ENCODE measurements at regions not wholly inside any gene's neighbourhood (a gene's known extent, or its start where the extent isn't known, plus 50 kb on each side); places are given as distances from the start of the nearest gene placed in this dataset.

GRCh38 chr4:125538670-125539069 lies 223.9 kb downstream of the FAT4 start:
- no peak overlapping the region for H3K27ac ChIP-seq (ENCODE audit: low read depth in 2 of 2, low read length in 2 of 2)
- no peaks in the 10 kb centered on the region for H3K27me3 ChIP-seq (ENCODE audit: control insufficient read depth, insufficient read depth, low read length)
- intact Hi-C loops (cut with DNase I), result no loop called here
- peaks cover 0 to 4% (median 0%) of the 10 kb centered on the region in 3 donors for H3K9me3 ChIP-seq (ENCODE audit: control insufficient read depth in 2 of 3, insufficient read depth in 1 of 3, low read length in 3 of 3)
- H3K9ac ChIP-seq (ENCODE audit: low read length in 3 of 3), result no peak overlapping the region
- H3K36me3 ChIP-seq (ENCODE audit: control insufficient read depth in 2 of 3, insufficient read depth in 3 of 3, low read length in 3 of 3), result no peaks in the 10 kb centered on the region
- TF ChIP-seq CTCF (IDR thresholded peaks at IDR 0.05; ENCODE audit: borderline replicate concordance, extremely low read depth, insufficient read depth), result no peak
- FAIRE-seq (no peak), DNase-seq (no peak)
- H3K4me3 ChIP-seq (ENCODE audit: low read length in 3 of 3), result no peak overlapping the region
- no peaks in the 10 kb centered on the region for H3K4me1 ChIP-seq (ENCODE audit: control insufficient read depth in 2 of 3, insufficient read depth in 2 of 3, low read depth in 1 of 3, low read length in 3 of 3)

GRCh38 chr4:125539691-125540090 lies 224.9 kb downstream of the FAT4 start:
- H3K4me3 ChIP-seq (ENCODE audit: low read length in 3 of 3), result no peak overlapping the region
- no peak overlapping the region for H3K9ac ChIP-seq (ENCODE audit: low read length in 3 of 3)
- H3K36me3 ChIP-seq (ENCODE audit: control insufficient read depth in 2 of 3, insufficient read depth in 3 of 3, low read length in 3 of 3), result no peaks in the 10 kb centered on the region
- H3K4me1 ChIP-seq (ENCODE audit: control insufficient read depth in 2 of 3, insufficient read depth in 2 of 3, low read depth in 1 of 3, low read length in 3 of 3), result no peaks in the 10 kb centered on the region
- no peak for TF ChIP-seq CTCF (IDR thresholded peaks at IDR 0.05; ENCODE audit: borderline replicate concordance, extremely low read depth, insufficient read depth)
- DNase-seq, result no peak
- no peak overlapping the region for H3K27ac ChIP-seq (ENCODE audit: low read depth in 2 of 2, low read length in 2 of 2)
- H3K27me3 ChIP-seq (ENCODE audit: control insufficient read depth, insufficient read depth, low read length), result no peaks in the 10 kb centered on the region
- peaks cover 0 to 4% (median 0%) of the 10 kb centered on the region in 3 donors for H3K9me3 ChIP-seq (ENCODE audit: control insufficient read depth in 2 of 3, insufficient read depth in 1 of 3, low read length in 3 of 3)
- no peak for FAIRE-seq
- intact Hi-C loops (cut with DNase I), result no loop called here

DNA sequence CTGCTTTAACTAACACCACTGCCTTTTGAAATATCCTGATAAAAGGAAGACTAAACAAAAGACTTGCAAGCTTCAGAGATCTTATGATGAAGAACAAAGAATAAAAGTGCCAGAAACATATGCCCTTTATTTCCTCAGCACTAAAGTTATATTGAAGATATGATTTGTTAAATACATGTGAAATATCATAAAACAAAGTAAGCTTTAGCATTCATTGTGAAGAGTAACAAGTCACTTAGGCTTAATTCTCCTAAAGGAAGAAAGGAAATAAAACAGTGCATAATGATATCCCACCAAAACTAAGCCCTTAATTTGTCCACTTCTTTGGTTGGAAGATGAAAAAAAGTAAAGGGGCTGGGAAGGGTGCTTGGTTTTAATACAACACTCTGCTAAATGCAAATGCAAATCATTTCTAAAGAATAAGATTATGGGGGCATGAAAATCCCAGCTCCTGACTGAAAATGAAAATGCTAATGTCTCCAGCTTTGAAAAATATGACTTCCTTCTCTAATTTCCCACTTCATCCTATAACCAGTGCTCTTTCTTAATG lies 227.2 kb downstream of the FAT4 start:
- no peak overlapping the region for H3K4me3 ChIP-seq (ENCODE audit: low read length in 3 of 3)
- H3K9ac ChIP-seq (ENCODE audit: low read length in 3 of 3), result no peak overlapping the region
- H3K27me3 ChIP-seq (ENCODE audit: control insufficient read depth, insufficient read depth, low read length), result no peaks in the 10 kb centered on the region
- FAIRE-seq, result no peak
- no peak overlapping the region for H3K27ac ChIP-seq (ENCODE audit: low read depth in 2 of 2, low read length in 2 of 2)
- H3K4me1 ChIP-seq (ENCODE audit: control insufficient read depth in 2 of 3, insufficient read depth in 2 of 3, low read depth in 1 of 3, low read length in 3 of 3), result no peaks in the 10 kb centered on the region
- intact Hi-C loops (cut with DNase I), result no loop called here
- no peak for DNase-seq
- TF ChIP-seq CTCF (IDR thresholded peaks at IDR 0.05; ENCODE audit: borderline replicate concordance, extremely low read depth, insufficient read depth), result no peak
- H3K36me3 ChIP-seq (ENCODE audit: control insufficient read depth in 2 of 3, insufficient read depth in 3 of 3, low read length in 3 of 3), result no peaks in the 10 kb centered on the region
- peaks cover 0 to 4% (median 0%) of the 10 kb centered on the region in 3 donors for H3K9me3 ChIP-seq (ENCODE audit: control insufficient read depth in 2 of 3, insufficient read depth in 1 of 3, low read length in 3 of 3)

GRCh38 chr4:125546272-125546671 lies 231.5 kb downstream of the FAT4 start:
- H3K9me3 ChIP-seq (ENCODE audit: control insufficient read depth in 2 of 3, insufficient read depth in 1 of 3, low read length in 3 of 3), result no peaks in the 10 kb centered on the region
- intact Hi-C loops (cut with DNase I), result no loop called here
- TF ChIP-seq CTCF (IDR thresholded peaks at IDR 0.05; ENCODE audit: borderline replicate concordance, extremely low read depth, insufficient read depth), result no peak
- no peaks in the 10 kb centered on the region for H3K4me1 ChIP-seq (ENCODE audit: control insufficient read depth in 2 of 3, insufficient read depth in 2 of 3, low read depth in 1 of 3, low read length in 3 of 3)
- no peak overlapping the region for H3K4me3 ChIP-seq (ENCODE audit: low read length in 3 of 3)
- H3K9ac ChIP-seq (ENCODE audit: low read length in 3 of 3), result no peak overlapping the region
- no peaks in the 10 kb centered on the region for H3K36me3 ChIP-seq (ENCODE audit: control insufficient read depth in 2 of 3, insufficient read depth in 3 of 3, low read length in 3 of 3)
- no peak for DNase-seq
- FAIRE-seq, result no peak
- no peak overlapping the region for H3K27ac ChIP-seq (ENCODE audit: low read depth in 2 of 2, low read length in 2 of 2)
- H3K27me3 ChIP-seq (ENCODE audit: control insufficient read depth, insufficient read depth, low read length), result no peaks in the 10 kb centered on the region

Measured in kidney (tissue), 13 donors.